ENCODE measurements at regions not wholly inside any gene's neighbourhood (a gene's known extent, or its start where the extent isn't known, plus 50 kb on each side); places are given as distances from the start of the nearest gene placed in this dataset.

DNA sequence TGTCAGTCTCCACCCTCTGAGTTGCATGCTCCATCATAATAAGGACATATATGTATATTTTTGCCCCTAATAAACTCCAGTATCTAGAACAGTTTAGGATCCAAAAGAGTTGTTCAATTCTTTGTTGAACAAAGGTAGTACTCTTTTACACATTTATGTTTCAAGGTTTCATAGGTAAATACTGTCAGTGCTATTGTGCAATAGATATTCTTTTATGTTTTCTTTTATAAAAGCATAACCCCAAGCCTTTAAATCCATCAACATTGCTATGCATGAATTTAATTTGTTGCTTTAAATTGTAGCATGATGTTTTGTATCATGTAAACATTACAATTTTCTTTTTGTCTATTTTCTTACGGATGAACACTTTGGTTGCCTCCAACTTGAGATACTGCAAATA is 469.7 kb upstream of the COBL start:
- H3K4me3 ChIP-seq (ENCODE audit: low read depth, low read length) = no peak overlapping the region
- no peak for DNase-seq (ENCODE audit: low read depth, low spot score)
- in situ Hi-C loops (cut with HindIII; ENCODE audit: low sequenced_read_pairs) = no loop called here
- TF ChIP-seq, protein P1, sequence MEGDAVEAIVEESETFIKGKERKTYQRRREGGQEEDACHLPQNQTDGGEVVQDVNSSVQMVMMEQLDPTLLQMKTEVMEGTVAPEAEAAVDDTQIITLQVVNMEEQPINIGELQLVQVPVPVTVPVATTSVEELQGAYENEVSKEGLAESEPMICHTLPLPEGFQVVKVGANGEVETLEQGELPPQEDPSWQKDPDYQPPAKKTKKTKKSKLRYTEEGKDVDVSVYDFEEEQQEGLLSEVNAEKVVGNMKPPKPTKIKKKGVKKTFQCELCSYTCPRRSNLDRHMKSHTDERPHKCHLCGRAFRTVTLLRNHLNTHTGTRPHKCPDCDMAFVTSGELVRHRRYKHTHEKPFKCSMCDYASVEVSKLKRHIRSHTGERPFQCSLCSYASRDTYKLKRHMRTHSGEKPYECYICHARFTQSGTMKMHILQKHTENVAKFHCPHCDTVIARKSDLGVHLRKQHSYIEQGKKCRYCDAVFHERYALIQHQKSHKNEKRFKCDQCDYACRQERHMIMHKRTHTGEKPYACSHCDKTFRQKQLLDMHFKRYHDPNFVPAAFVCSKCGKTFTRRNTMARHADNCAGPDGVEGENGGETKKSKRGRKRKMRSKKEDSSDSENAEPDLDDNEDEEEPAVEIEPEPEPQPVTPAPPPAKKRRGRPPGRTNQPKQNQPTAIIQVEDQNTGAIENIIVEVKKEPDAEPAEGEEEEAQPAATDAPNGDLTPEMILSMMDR (IDR thresholded peaks at IDR 0.05; ENCODE audit: low read depth, low read length) = no peak

DNA sequence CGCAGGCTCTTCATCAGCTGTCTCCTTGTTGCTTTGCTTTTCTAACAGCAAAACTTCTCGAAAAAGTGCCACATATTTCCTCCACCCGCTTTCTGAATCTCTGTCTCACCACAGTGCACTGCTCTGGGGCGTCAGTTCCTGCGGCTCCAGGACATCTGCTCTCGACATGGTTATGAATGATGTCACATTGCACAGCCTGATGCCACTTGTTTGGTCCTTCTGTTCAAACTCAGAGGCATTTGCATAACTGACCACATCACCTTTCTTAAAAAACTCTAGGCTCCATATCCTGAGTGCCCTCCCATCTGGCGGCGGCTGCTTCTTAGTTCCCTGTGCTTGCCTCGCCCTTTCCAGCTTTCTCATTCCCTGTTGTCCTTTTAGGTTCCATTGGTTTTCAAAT is 469.3 kb upstream of the COBL start:
- TF ChIP-seq, protein P1 (IDR thresholded peaks at IDR 0.05; ENCODE audit: low read depth, low read length) = no peak

DNA sequence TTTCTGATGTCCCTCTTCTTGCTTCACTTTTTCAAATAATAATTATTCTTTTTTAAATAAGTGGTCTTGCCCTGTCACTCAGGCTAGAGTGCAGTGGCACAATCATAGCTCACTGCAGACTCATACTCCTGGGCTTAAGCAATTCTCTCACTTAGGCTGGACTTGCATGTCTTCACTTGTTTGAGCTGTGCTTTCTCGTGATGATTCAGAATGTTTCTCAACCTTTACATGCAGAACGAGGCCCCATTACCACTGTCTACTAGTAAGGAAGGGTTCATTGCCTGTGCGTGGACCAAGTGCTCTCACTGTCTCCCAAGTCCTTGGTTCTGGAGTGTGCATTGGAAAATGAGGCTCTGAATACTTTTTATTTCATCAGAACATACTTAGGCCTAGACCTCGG is 468.6 kb upstream of the COBL start:
- no peak overlapping the region for H3K4me3 ChIP-seq (ENCODE audit: low read depth, low read length)
- TF ChIP-seq, protein P1 (IDR thresholded peaks at IDR 0.05; ENCODE audit: low read depth, low read length) = no peak
- DNase-seq (ENCODE audit: low read depth, low spot score) = no peak
- in situ Hi-C loops (cut with HindIII; ENCODE audit: low sequenced_read_pairs) = no loop called here

More for the DNA sequence above, 469.3 kb upstream of the COBL start:
- in situ Hi-C loops (cut with HindIII; ENCODE audit: low sequenced_read_pairs) = no loop called here
- H3K4me3 ChIP-seq (ENCODE audit: low read depth, low read length) = no peak overlapping the region
- no peak for DNase-seq (ENCODE audit: low read depth, low spot score)

DNA sequence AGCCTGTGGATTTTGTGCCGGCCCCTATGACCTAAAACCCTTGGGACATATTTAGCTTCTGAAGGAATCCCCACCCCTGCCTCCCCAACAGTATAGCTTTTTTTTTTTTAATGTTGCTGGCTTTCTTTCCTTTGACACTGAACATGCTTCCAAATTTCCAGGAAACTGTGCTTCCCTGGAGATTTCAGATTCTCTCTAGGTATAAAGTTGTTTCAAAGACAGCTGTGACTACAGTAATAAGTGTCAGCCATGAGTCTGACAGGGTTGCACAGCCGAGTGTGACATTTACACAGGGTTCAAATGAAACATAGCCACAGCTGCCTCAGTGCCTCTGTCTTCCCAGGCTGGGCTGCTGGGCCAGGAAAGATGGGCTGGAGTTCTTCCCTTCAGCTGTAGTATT is 466.6 kb upstream of the COBL start:
- TF ChIP-seq, protein P1 (IDR thresholded peaks at IDR 0.05; ENCODE audit: low read depth, low read length) = no peak

DNA sequence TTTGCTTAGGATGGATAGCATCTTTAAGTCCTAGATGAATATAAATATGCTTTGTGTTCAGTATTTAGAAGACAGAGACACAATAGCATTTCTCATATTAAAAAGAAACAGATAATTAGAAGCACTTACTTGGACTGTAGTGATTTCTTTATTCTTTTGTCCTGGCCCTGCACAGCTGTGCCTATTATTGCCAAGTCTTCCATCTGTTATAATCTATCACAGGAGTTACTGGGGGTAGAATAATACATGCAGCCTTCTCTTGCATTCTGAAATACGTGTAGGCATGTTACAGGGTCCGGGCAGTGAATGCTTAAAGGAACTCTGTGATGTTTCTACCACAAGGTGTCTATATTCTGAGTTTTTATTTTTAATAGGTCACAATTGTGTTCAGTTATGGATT is 461.5 kb upstream of the COBL start:
- TF ChIP-seq, protein P1 (IDR thresholded peaks at IDR 0.05; ENCODE audit: low read depth, low read length) = no peak
- no peak overlapping the region for H3K4me3 ChIP-seq (ENCODE audit: low read depth, low read length)
- in situ Hi-C loops (cut with HindIII; ENCODE audit: low sequenced_read_pairs) = no loop called here
- DNase-seq (ENCODE audit: low read depth, low spot score) = no peak

More for the DNA sequence above, 466.6 kb upstream of the COBL start:
- no peak for DNase-seq (ENCODE audit: low read depth, low spot score)
- no peak overlapping the region for H3K4me3 ChIP-seq (ENCODE audit: low read depth, low read length)
- in situ Hi-C loops (cut with HindIII; ENCODE audit: low sequenced_read_pairs) = no loop called here

DNA sequence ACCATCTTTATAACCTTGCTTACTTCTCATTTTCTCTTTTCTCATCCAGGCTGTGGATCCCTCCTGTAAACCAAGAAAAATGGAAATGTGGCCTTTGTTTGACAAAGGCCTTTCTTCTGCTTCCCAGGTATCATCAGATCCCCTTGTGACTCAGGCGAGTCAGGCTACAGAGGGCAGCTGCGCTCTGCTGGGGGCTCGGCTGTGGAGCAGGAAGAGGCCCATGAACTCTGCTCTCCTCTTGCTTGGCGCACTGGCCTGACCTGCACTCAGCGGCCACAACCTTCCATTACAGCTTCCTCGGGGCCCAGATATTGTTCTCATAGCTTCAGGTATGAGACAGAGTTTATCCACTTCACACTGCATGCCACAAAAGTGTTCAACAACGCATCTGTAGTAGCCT is 457.6 kb upstream of the COBL start:
- in situ Hi-C loops (cut with HindIII; ENCODE audit: low sequenced_read_pairs) = no loop called here
- DNase-seq (ENCODE audit: low read depth, low spot score) = no peak
- TF ChIP-seq, protein P1 (IDR thresholded peaks at IDR 0.05; ENCODE audit: low read depth, low read length) = no peak
- no peak overlapping the region for H3K4me3 ChIP-seq (ENCODE audit: low read depth, low read length)

DNA sequence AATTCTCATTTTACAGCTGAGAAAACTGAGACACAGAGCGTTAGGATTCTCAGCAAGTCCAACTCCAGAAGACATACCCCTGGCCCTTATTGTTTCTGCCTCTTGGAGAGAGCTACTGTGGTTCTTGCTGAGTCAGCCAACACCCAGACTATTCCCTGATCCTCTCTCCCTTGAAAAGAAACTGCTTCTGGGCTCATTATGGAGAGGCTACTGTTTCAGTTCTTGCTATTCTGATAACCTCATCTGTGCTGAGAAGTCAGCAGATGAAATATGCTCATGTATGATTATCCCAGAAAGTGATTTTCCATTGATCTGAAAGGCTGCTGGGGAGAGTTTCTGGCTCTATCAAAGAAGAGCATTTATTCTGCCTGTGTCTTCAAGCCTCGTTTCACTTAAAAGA is 455.6 kb upstream of the COBL start:
- TF ChIP-seq, protein P1 (IDR thresholded peaks at IDR 0.05; ENCODE audit: low read depth, low read length) = no peak
- in situ Hi-C loops (cut with HindIII; ENCODE audit: low sequenced_read_pairs) = no loop called here
- DNase-seq (ENCODE audit: low read depth, low spot score) = no peak
- no peak overlapping the region for H3K4me3 ChIP-seq (ENCODE audit: low read depth, low read length)
